ENCODE measurements at regions not wholly inside any gene's neighbourhood (a gene's known extent, or its start where the extent isn't known, plus 50 kb on each side); places are given as distances from the start of the nearest gene placed in this dataset.

DNA sequence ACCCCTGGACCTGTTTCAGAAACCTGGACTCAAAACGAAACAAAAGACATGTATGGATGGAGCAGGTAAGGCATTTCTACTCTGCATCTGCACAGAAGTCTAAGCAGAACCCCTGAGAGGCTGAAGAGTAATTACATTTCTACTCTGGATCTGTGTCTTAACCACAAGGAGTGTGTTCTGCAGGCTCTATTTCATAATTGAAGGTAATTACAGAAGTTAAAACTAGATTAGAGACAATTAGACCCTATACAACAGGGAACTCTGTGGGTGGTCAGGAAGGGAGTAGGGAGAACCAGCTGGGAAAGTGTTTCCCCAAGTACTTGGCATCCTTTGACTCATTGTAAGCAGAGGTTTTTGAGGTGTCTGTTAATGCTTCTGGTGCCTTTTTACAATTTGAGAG lies 69.8 kb downstream of the IGSF1 start:
- no peak for FAIRE-seq
- TF ChIP-seq, protein P1, sequence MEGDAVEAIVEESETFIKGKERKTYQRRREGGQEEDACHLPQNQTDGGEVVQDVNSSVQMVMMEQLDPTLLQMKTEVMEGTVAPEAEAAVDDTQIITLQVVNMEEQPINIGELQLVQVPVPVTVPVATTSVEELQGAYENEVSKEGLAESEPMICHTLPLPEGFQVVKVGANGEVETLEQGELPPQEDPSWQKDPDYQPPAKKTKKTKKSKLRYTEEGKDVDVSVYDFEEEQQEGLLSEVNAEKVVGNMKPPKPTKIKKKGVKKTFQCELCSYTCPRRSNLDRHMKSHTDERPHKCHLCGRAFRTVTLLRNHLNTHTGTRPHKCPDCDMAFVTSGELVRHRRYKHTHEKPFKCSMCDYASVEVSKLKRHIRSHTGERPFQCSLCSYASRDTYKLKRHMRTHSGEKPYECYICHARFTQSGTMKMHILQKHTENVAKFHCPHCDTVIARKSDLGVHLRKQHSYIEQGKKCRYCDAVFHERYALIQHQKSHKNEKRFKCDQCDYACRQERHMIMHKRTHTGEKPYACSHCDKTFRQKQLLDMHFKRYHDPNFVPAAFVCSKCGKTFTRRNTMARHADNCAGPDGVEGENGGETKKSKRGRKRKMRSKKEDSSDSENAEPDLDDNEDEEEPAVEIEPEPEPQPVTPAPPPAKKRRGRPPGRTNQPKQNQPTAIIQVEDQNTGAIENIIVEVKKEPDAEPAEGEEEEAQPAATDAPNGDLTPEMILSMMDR (IDR thresholded peaks at IDR 0.05; ENCODE audit: insufficient read depth, missing control alignments): no peak

GRCh38 chrX:131217989-131218388 lies 71.1 kb downstream of the IGSF1 start:
- no peak for DNase-seq (ENCODE audit: insufficient read length, low spot score)
- TF ChIP-seq, protein P1 (IDR thresholded peaks at IDR 0.05; ENCODE audit: insufficient read depth, missing control alignments): no peak
- FAIRE-seq: peak; percentile 90

More for the DNA sequence above, 69.8 kb downstream of the IGSF1 start:
- no peak for DNase-seq (ENCODE audit: insufficient read length, low spot score)

DNA sequence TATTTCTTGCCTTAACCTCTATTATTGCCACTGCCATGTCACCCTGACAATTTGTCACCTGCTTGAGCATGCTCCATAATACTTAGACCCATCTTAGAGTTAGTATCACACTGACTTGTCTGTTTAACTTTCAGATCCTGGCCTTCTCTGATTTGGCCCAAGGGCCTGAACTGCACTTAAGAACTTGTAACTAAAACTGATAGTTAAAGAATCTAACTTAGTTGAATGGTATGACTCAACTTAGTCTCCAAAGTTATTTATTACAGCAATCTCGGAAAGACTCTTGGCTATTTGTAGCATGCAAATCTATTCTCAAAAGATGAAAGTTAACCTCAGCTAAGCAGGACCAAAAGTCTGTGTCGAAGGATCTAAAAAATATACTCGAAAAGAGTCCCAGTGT lies 72.3 kb downstream of the IGSF1 start:
- no peak for DNase-seq (ENCODE audit: insufficient read length, low spot score)
- peak; percentile 35 for FAIRE-seq
- TF ChIP-seq, protein P1 (IDR thresholded peaks at IDR 0.05; ENCODE audit: insufficient read depth, missing control alignments): no peak

DNA sequence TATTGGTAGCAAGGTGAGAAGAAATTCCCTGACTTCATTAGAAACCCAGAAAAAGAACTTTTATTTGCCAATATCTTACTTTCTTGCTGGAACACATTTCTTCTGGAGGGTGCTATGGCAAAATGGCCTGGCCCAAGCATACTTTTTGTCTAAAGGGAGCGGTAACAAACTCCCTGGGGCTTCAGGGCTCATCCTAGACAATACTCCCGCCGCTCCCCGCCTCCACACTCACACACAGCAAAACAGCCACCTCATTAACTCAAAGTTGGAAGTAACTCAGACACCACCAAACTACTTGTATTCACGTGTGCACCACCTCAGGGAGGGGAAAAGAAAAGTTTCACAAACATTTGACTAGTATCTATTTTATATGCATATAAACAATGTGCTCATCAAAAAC lies 75.7 kb downstream of the IGSF1 start:
- TF ChIP-seq, protein P1 (IDR thresholded peaks at IDR 0.05; ENCODE audit: insufficient read depth, missing control alignments): no peak
- FAIRE-seq (no peak), DNase-seq (ENCODE audit: insufficient read length, low spot score) (no peak)

DNA sequence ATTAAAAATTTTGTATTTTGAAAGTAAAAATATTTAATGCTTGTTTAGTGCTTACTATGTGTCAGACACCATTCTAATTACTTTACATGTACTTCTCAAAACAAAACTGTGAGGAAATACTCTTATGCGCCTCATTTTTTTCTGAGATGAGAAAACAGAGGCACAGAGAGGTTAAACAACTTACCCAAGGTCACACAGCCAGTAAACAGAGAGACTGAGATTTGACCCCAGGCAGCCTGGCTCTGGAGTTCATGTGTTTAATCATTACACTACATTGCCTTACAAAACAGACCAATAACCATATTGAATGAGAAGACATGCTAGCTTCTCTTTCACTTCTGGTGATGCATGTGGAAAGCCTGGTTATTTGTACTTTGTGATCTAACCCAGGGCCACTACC lies 86.3 kb downstream of the IGSF1 start:
- TF ChIP-seq, protein P1 (IDR thresholded peaks at IDR 0.05; ENCODE audit: insufficient read depth, missing control alignments): no peak
- DNase-seq (ENCODE audit: insufficient read length, low spot score): no peak
- no peak for FAIRE-seq

- DNase-seq (ENCODE audit: insufficient read length, low spot score): no peak
- TF ChIP-seq, protein P1 (IDR thresholded peaks at IDR 0.05; ENCODE audit: insufficient read depth, missing control alignments): no peak
- no peak for FAIRE-seq
These were observed 87.1 kb downstream of the IGSF1 start for GRCh38 chrX:131201986-131202385.

- TF ChIP-seq, protein P1 (IDR thresholded peaks at IDR 0.05; ENCODE audit: insufficient read depth, missing control alignments): no peak
- FAIRE-seq (no peak), DNase-seq (ENCODE audit: insufficient read length, low spot score) (no peak)
These were observed 90.0 kb downstream of the IGSF1 start for GRCh38 chrX:131199091-131199490.
